ENCODE measurements at regions not wholly inside any gene's neighbourhood (a gene's known extent, or its start where the extent isn't known, plus 50 kb on each side); places are given as distances from the start of the nearest gene placed in this dataset.

- DNase-seq, result no peak
Measured at GRCh38 chr1:194339471-194339870, 1153.1 kb upstream of the B3GALT2 start.

GRCh38 chr1:194338241-194338948, 1152.0 kb upstream of the B3GALT2 start:
- no peak for DNase-seq

- no peak for DNase-seq
Measured at GRCh38 chr1:194333240-194333639, 1146.8 kb upstream of the B3GALT2 start.

GRCh38 chr1:194331758-194332157, 1145.3 kb upstream of the B3GALT2 start:
- DNase-seq, result no peak

GRCh38 chr1:194322751-194323150, 1136.3 kb upstream of the B3GALT2 start:
- DNase-seq, result no peak

GRCh38 chr1:194318790-194319280, 1132.4 kb upstream of the B3GALT2 start:
- no peak for DNase-seq

- DNase-seq, result no peak
Measured at GRCh38 chr1:194309697-194310096, 1123.3 kb upstream of the B3GALT2 start.

GRCh38 chr1:194309269-194309668, 1122.9 kb upstream of the B3GALT2 start:
- DNase-seq, result no peak

GRCh38 chr1:194300776-194301175, 1114.4 kb upstream of the B3GALT2 start:
- DNase-seq, result no peak

GRCh38 chr1:194300340-194300739, 1113.9 kb upstream of the B3GALT2 start:
- no peak for DNase-seq

GRCh38 chr1:194298007-194298598, 1111.7 kb upstream of the B3GALT2 start:
- no peak for DNase-seq

GRCh38 chr1:194297094-194297493, 1110.7 kb upstream of the B3GALT2 start:
- DNase-seq, result no peak

GRCh38 chr1:194296201-194296600, 1109.8 kb upstream of the B3GALT2 start:
- DNase-seq, result no peak

- DNase-seq, result no peak
Measured at GRCh38 chr1:194295685-194296084, 1109.3 kb upstream of the B3GALT2 start.

GRCh38 chr1:194293851-194294405, 1107.5 kb upstream of the B3GALT2 start:
- no peak for DNase-seq

- DNase-seq, result no peak
Measured at GRCh38 chr1:194292966-194293365, 1106.6 kb upstream of the B3GALT2 start.

GRCh38 chr1:194289569-194290266, 1103.3 kb upstream of the B3GALT2 start:
- DNase-seq, result no peak

GRCh38 chr1:194288238-194288637, 1101.8 kb upstream of the B3GALT2 start:
- no peak for DNase-seq

- DNase-seq, result no peak
Measured at GRCh38 chr1:194281376-194281775, 1095.0 kb upstream of the B3GALT2 start.

GRCh38 chr1:194280463-194280862, 1094.0 kb upstream of the B3GALT2 start:
- DNase-seq, result no peak

- DNase-seq, result no peak
Measured at GRCh38 chr1:194279975-194280374, 1093.6 kb upstream of the B3GALT2 start.

GRCh38 chr1:194277927-194278326, 1091.5 kb upstream of the B3GALT2 start:
- DNase-seq, result no peak

GRCh38 chr1:194273660-194274059, 1087.2 kb upstream of the B3GALT2 start:
- DNase-seq, result no peak
